Karpas-422 (cell line): ENCODE measurements at regions not wholly inside any gene's neighbourhood (a gene's known extent, or its start where the extent isn't known, plus 50 kb on each side); places are given as distances from the start of the nearest gene placed in this dataset.

Source experiments
- DNase-seq: peaks from one replicate; pipeline ENCODE4 v3.0.0-alpha.2; 2015
- H2AFZ ChIP-seq: fragments of 200-600 bp; sonication (generic); 2 replicates; pipeline ENCODE4 v1.6.1; 2014; ENCODE audit warnings: antibody characterized with exemption, low read length, mixed read lengths
- H3K27ac ChIP-seq: fragments of 200-600 bp; sonication (generic); 2 replicates; pipeline ENCODE4 v1.5.1; 2014; ENCODE audit warnings: mild to moderate bottlenecking, low read length, moderate library complexity
- H3K27me3 ChIP-seq: fragments of 200-600 bp; sonication (generic); 2 replicates; pipeline ENCODE4 v1.6.1; 2014; ENCODE audit warnings: low read length, mixed read lengths
- H3K36me3 ChIP-seq: fragments of 200-600 bp; sonication (generic); 2 replicates; pipeline ENCODE4 v1.6.1; 2014; ENCODE audit warnings: low read length, mixed read lengths; ENCODE audit not compliant: insufficient read depth
- H3K4me1 ChIP-seq: fragments of 200-600 bp; sonication (generic); 2 replicates; pipeline ENCODE4 v1.6.1; 2014; ENCODE audit warnings: mild to moderate bottlenecking, low read length, mixed read lengths
- H3K4me2 ChIP-seq: fragments of 200-600 bp; sonication (generic); 2 replicates; pipeline ENCODE4 v1.6.1; 2014; ENCODE audit warnings: low read length, low read depth, mild to moderate bottlenecking; ENCODE audit not compliant: poor library complexity, severe bottlenecking
- H3K4me3 ChIP-seq: fragments of 200-600 bp; sonication (generic); 2 replicates; pipeline ENCODE4 v1.5.1; 2014; ENCODE audit warnings: mild to moderate bottlenecking, antibody characterized with exemption, low read length, mixed read lengths
- H3K79me2 ChIP-seq: fragments of 200-600 bp; sonication (generic); 2 replicates; pipeline ENCODE4 v1.6.1; 2014; ENCODE audit warnings: mild to moderate bottlenecking, low read length, mixed read lengths
- H3K9ac ChIP-seq: fragments of 200-600 bp; sonication (generic); 2 replicates; pipeline ENCODE4 v1.6.0; 2014; ENCODE audit warnings: low read length
- H3K9me2 ChIP-seq: fragments of 200-600 bp; sonication (generic), shearing (Covaris generic); replicated peaks from 2 replicates; pipeline ENCODE4 v1.6.0; 2014; ENCODE audit warnings: mild to moderate bottlenecking, low read length, moderate library complexity; ENCODE audit not compliant: insufficient read depth
- H3K9me3 ChIP-seq: fragments of 300-700, 200-600 bp; sonication (generic); 2 replicates; pipeline ENCODE4 v1.6.1; 2014; ENCODE audit warnings: low read length, mixed read lengths
- H4K20me1 ChIP-seq: fragments of 200-600 bp; sonication (generic); 2 replicates; pipeline ENCODE4 v1.6.1; 2014; ENCODE audit warnings: mild to moderate bottlenecking, antibody characterized with exemption, low read length, low read depth; ENCODE audit not compliant: insufficient read depth

GRCh38 chr6:49370518-49370917 lies 92.5 kb downstream of the MMUT start:
- Histone ChIP-seq H3K4me2 (no peak overlapping the region), H3K27ac (no peak overlapping the region), H3K4me1 (no peaks in the 10 kb centered on the region), H3K9me2 (no peaks in the 10 kb centered on the region), H3K4me3 (no peak overlapping the region), H2AFZ (no peak overlapping the region), H3K36me3 (no peaks in the 10 kb centered on the region), H4K20me1 (no peaks in the 10 kb centered on the region), H3K79me2 (no peaks in the 10 kb centered on the region), H3K9ac (no peak overlapping the region), H3K9me3 (no peaks in the 10 kb centered on the region), H3K27me3 (no peaks in the 10 kb centered on the region)
- no peak for DNase-seq

GRCh38 chr6:49366539-49366938 lies 96.5 kb downstream of the MMUT start:
- Histone ChIP-seq H3K4me1 (no peaks in the 10 kb centered on the region), H3K9ac (no peak overlapping the region), H3K27me3 (no peaks in the 10 kb centered on the region), H3K36me3 (no peaks in the 10 kb centered on the region), H3K27ac (no peak overlapping the region), H3K4me3 (no peak overlapping the region), H3K9me3 (no peaks in the 10 kb centered on the region), H3K79me2 (no peaks in the 10 kb centered on the region), H2AFZ (no peak overlapping the region), H4K20me1 (no peaks in the 10 kb centered on the region), H3K9me2 (no peaks in the 10 kb centered on the region), H3K4me2 (no peak overlapping the region)
- no peak for DNase-seq

- no peaks in the 10 kb centered on the region for H3K79me2 ChIP-seq
- no peak overlapping the region for H3K9ac ChIP-seq
- no peaks in the 10 kb centered on the region; the same call in 1 of the 2 replicates for H3K27me3 ChIP-seq
- no peaks in the 10 kb centered on the region for H3K9me3 ChIP-seq
- no peaks in the 10 kb centered on the region for H3K36me3 ChIP-seq
- H4K20me1 ChIP-seq: no peaks in the 10 kb centered on the region
- no peak for DNase-seq
- H3K4me2 ChIP-seq: no peak overlapping the region
- H3K4me3 ChIP-seq: no peak overlapping the region
- H3K9me2 ChIP-seq: no peaks in the 10 kb centered on the region
- no peak overlapping the region for H2AFZ ChIP-seq
- H3K4me1 ChIP-seq: no peaks in the 10 kb centered on the region
- H3K27ac ChIP-seq: no peak overlapping the region
Observed at GRCh38 chr6:49348561-49348960, 114.5 kb downstream of the MMUT start.

DNA sequence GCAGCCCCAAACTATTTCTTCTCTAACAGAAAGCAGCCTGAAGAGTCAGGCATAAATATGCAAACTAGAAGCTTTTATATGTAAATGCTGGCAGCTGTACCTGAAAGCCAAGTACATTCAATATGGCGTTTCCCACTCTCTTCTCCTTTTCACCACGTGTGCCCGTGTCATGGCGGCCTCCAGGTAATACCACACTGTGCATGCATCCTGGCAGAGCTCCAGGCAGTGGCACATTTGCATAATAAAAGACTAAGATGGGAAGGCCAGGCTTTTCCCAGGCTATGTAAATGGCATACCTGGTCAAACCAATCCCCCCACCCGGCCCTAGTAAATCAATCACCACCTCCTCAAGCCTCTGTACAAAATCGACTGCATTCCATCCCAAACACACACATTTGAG lies 120.6 kb downstream of the MMUT start:
- Histone ChIP-seq H3K4me3 (no peak overlapping the region), H3K4me1 (no peaks in the 10 kb centered on the region), H3K9me2 (no peaks in the 10 kb centered on the region), H3K27ac (no peak overlapping the region), H3K9me3 (no peaks in the 10 kb centered on the region; the same call in 1 of the 2 replicates), H3K27me3 (no peaks in the 10 kb centered on the region), H3K4me2 (no peak overlapping the region), H3K9ac (no peak overlapping the region), H4K20me1 (no peaks in the 10 kb centered on the region), H2AFZ (no peak overlapping the region), H3K79me2 (no peaks in the 10 kb centered on the region), H3K36me3 (no peaks in the 10 kb centered on the region)
- no peak for DNase-seq

DNA sequence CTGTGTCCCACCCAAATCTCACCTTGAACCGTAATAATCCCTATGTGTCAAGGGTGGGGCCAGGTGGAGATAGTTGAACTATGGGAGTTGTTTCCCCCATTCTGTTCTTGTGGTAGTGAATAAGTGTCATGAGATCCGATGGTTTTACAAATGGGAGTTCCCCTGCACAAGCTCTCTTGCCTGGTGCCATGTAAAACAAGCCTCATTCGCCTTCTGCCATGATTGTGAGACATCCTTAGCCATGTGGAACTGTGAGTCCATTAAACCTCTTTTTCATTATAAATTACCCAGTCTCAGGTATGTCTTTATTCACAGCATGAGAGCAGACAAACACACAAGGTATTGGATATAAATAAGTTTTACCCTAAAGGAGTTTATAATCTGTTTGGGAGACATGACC lies 121.2 kb downstream of the MMUT start:
- Histone ChIP-seq H3K4me2 (no peak overlapping the region), H3K9me2 (no peaks in the 10 kb centered on the region), H3K9ac (no peak overlapping the region), H3K36me3 (no peaks in the 10 kb centered on the region), H3K4me3 (no peak overlapping the region), H2AFZ (no peak overlapping the region), H3K27me3 (no peaks in the 10 kb centered on the region), H3K9me3 (no peaks in the 10 kb centered on the region; the same call in 1 of the 2 replicates), H3K79me2 (no peaks in the 10 kb centered on the region), H3K27ac (no peak overlapping the region), H3K4me1 (no peaks in the 10 kb centered on the region), H4K20me1 (no peaks in the 10 kb centered on the region)
- no peak for DNase-seq

GRCh38 chr6:49339096-49339495 lies 124.0 kb downstream of the MMUT start:
- Histone ChIP-seq H3K4me1 (no peaks in the 10 kb centered on the region), H3K9me3 (no peaks in the 10 kb centered on the region; the same call in 1 of the 2 replicates), H3K4me3 (no peak overlapping the region), H4K20me1 (no peaks in the 10 kb centered on the region), H3K79me2 (no peaks in the 10 kb centered on the region), H3K9ac (no peak overlapping the region), H3K27me3 (no peaks in the 10 kb centered on the region), H3K4me2 (no peak overlapping the region), H3K9me2 (no peaks in the 10 kb centered on the region), H3K27ac (no peak overlapping the region), H2AFZ (no peak overlapping the region), H3K36me3 (no peaks in the 10 kb centered on the region)
- DNase-seq: no peak

DNA sequence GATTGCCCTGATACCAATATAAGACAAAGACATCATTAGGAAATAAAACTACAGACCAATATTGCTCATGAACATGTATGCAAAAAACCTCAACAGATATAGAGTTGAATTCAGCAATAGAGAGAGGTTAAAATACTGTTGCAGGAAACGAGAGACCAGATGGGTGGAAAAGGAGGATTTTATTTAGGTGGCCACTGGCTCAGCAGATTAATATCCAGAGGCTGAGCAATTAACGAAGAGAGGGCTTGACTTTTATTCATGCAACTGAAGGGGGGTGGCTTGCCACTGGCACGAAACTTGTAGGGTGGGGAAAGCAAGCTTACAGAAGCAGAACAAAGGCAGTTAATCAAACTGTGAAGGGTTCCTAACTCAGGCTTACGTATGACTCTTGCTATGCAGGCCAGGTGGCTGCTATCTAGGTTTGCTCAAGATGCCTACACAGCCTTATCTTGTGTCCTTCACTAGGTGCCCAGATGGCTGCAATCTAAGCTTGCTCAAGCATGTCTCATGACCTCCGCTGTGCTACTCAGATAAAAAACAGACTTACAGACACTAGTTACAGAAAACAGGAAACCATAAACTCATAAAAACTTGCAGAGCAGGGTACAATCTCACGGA lies 126.4 kb downstream of the MMUT start:
- H3K9ac ChIP-seq: no peak overlapping the region
- no peaks in the 10 kb centered on the region; the same call in 1 of the 2 replicates for H3K9me3 ChIP-seq
- no peak overlapping the region for H3K4me3 ChIP-seq
- H3K79me2 ChIP-seq: no peaks in the 10 kb centered on the region
- H4K20me1 ChIP-seq: no peaks in the 10 kb centered on the region
- H3K27ac ChIP-seq: no peak overlapping the region
- H3K4me2 ChIP-seq: no peak overlapping the region
- no peak overlapping the region for H2AFZ ChIP-seq
- no peaks in the 10 kb centered on the region for H3K4me1 ChIP-seq
- no peaks in the 10 kb centered on the region for H3K27me3 ChIP-seq
- no peaks in the 10 kb centered on the region for H3K9me2 ChIP-seq
- no peak for DNase-seq
- H3K36me3 ChIP-seq: no peaks in the 10 kb centered on the region

GRCh38 chr6:49333345-49334125 lies 129.5 kb downstream of the MMUT start:
- no peak for DNase-seq
- Histone ChIP-seq H3K27me3 (no peaks in the 10 kb centered on the region), H3K9me2 (no peaks in the 10 kb centered on the region), H3K27ac (no peak overlapping the region), H3K9me3 (no peaks in the 10 kb centered on the region; the same call in 1 of the 2 replicates), H3K36me3 (no peaks in the 10 kb centered on the region), H3K4me3 (no peak overlapping the region), H3K4me1 (no peaks in the 10 kb centered on the region), H3K79me2 (no peaks in the 10 kb centered on the region), H4K20me1 (no peaks in the 10 kb centered on the region), H2AFZ (no peak overlapping the region), H3K4me2 (no peak overlapping the region), H3K9ac (no peak overlapping the region)
